Neural cell (in vitro differentiated cells): ENCODE measurements at regions not wholly inside any gene's neighbourhood (a gene's known extent, or its start where the extent isn't known, plus 50 kb on each side); places are given as distances from the start of the nearest gene placed in this dataset.

Source experiments
- H2AFZ ChIP-seq: fragments of 200-600, 300-800 bp; sonication (generic), shearing (Covaris generic); 2 replicates; pipeline ENCODE4 v1.6.0; 2014; ENCODE audit warnings: low read depth, mild to moderate bottlenecking, antibody characterized with exemption, low read length, moderate library complexity
- H3F3A ChIP-seq: fragments of 200-600 bp; shearing (Covaris generic); 2 replicates; pipeline ENCODE4 v1.6.1; 2016; ENCODE audit warnings: mild to moderate bottlenecking, moderate library complexity, mixed read lengths, antibody characterized with exemption, low read length; ENCODE audit not compliant: insufficient read depth, poor library complexity, severe bottlenecking
- H3K27ac ChIP-seq: fragments of 200-600, 300-800 bp; sonication (generic), shearing (Covaris generic); 2 replicates; pipeline ENCODE4 v1.5.1; 2014; ENCODE audit warnings: mild to moderate bottlenecking, low read length, moderate library complexity
- H3K27me3 ChIP-seq: fragments of 300-800, 200-600 bp; sonication (generic), shearing (Covaris generic); 2 replicates; pipeline ENCODE4 v1.6.0; 2014; ENCODE audit warnings: mild to moderate bottlenecking, low read depth, low read length, moderate library complexity; ENCODE audit not compliant: insufficient read depth
- H3K36me3 ChIP-seq: fragments of 300-800, 200-600 bp; sonication (generic), shearing (Covaris generic); 2 replicates; pipeline ENCODE4 v1.5.1; 2014; ENCODE audit warnings: mild to moderate bottlenecking, antibody characterized with exemption, low read length, moderate library complexity; ENCODE audit not compliant: insufficient read depth
- H3K4me2 ChIP-seq: fragments of 300-800, 200-600 bp; sonication (generic), shearing (Covaris generic); 2 replicates; pipeline ENCODE4 v1.6.0; 2014; ENCODE audit warnings: mild to moderate bottlenecking, low read length
- H3K4me3 ChIP-seq: fragments of 300-800, 200-600 bp; sonication (generic), shearing (Covaris generic); 2 replicates; pipeline ENCODE4 v1.5.1; 2014; ENCODE audit warnings: mild to moderate bottlenecking, low read length, moderate library complexity
- H3K79me2 ChIP-seq: fragments of 200-600 bp; shearing (Covaris generic); replicated peaks from 2 replicates; pipeline ENCODE4 v1.6.0; 2014; ENCODE audit warnings: mild to moderate bottlenecking, low read length, moderate library complexity; ENCODE audit not compliant: insufficient read depth
- H3K9ac ChIP-seq: fragments of 300-800, 200-600 bp; sonication (generic), shearing (Covaris generic); 2 replicates; pipeline ENCODE4 v1.6.1; 2016; ENCODE audit warnings: mild to moderate bottlenecking, low read length, mixed read lengths
- H3K9me2 ChIP-seq: fragments of 200-600 bp; shearing (Covaris generic); 2 replicates; pipeline ENCODE4 v1.6.1; 2016; ENCODE audit warnings: mild to moderate bottlenecking, low read length, mixed read lengths; ENCODE audit not compliant: insufficient read depth
- H3K9me3 ChIP-seq: fragments of 200-600, 300-800 bp; sonication (generic), shearing (Covaris generic); 2 replicates; pipeline ENCODE4 v1.6.1; 2016; ENCODE audit warnings: mild to moderate bottlenecking, mixed run types, low read length, moderate library complexity, mixed read lengths
- H4K20me1 ChIP-seq: fragments of 200-600 bp; shearing (Covaris generic); 2 replicates; pipeline ENCODE4 v1.6.1; 2016; ENCODE audit warnings: mild to moderate bottlenecking, mixed run types; ENCODE audit not compliant: insufficient read depth
- EP300 ChIP-seq: fragments of 450-650 bp; conservative IDR thresholded peaks from 2 replicates; pipeline ENCODE4 v1.6.1; 2014; ENCODE audit warnings: antibody characterized with exemption, mild to moderate bottlenecking, moderate library complexity; ENCODE audit not compliant: poor library complexity, severe bottlenecking
- EZH2 ChIP-seq: fragments of 200-600, 300-800 bp; shearing (Covaris generic), sonication (generic); IDR thresholded peaks from 2 replicates; pipeline ENCODE4 v1.6.1; 2014; ENCODE audit warnings: antibody characterized with exemption, low read length, borderline replicate concordance, mild to moderate bottlenecking; ENCODE audit not compliant: insufficient read depth, poor library complexity, severe bottlenecking
- MXI1 ChIP-seq: fragments of 450-650 bp; conservative IDR thresholded peaks from 2 replicates; pipeline ENCODE4 v1.6.1; 2014; ENCODE audit warnings: antibody characterized with exemption, mild to moderate bottlenecking; ENCODE audit not compliant: poor library complexity, severe bottlenecking
- POLR2AphosphoS5 ChIP-seq: IDR thresholded peaks from 2 replicates; pipeline ENCODE4 v1.6.1; 2012
- RAD21 ChIP-seq: fragments of 450-650 bp; conservative IDR thresholded peaks from 2 replicates; pipeline ENCODE4 v1.6.1; 2014; ENCODE audit warnings: antibody characterized with exemption, mild to moderate bottlenecking, moderate library complexity
- REST ChIP-seq: IDR thresholded peaks from 2 replicates; pipeline ENCODE4 v1.6.1; 2012; ENCODE audit warnings: borderline replicate concordance
- SMC3 ChIP-seq: fragments of 450-650 bp; conservative IDR thresholded peaks from 2 replicates; pipeline ENCODE4 v1.6.1; 2014; ENCODE audit warnings: antibody characterized with exemption, mild to moderate bottlenecking, moderate library complexity; ENCODE audit not compliant: poor library complexity
- TAF1 ChIP-seq: IDR thresholded peaks from 2 replicates; pipeline ENCODE4 v1.6.1; 2012; ENCODE audit warnings: low read depth
- TF ChIP-seq, protein P1 (sequence below): fragments of 450-650 bp; IDR thresholded peaks from 2 replicates; pipeline ENCODE4 v1.5.1; 2014; ENCODE audit warnings: antibody characterized with exemption, mild to moderate bottlenecking, moderate library complexity; ENCODE audit not compliant: poor library complexity, severe bottlenecking

DNA sequence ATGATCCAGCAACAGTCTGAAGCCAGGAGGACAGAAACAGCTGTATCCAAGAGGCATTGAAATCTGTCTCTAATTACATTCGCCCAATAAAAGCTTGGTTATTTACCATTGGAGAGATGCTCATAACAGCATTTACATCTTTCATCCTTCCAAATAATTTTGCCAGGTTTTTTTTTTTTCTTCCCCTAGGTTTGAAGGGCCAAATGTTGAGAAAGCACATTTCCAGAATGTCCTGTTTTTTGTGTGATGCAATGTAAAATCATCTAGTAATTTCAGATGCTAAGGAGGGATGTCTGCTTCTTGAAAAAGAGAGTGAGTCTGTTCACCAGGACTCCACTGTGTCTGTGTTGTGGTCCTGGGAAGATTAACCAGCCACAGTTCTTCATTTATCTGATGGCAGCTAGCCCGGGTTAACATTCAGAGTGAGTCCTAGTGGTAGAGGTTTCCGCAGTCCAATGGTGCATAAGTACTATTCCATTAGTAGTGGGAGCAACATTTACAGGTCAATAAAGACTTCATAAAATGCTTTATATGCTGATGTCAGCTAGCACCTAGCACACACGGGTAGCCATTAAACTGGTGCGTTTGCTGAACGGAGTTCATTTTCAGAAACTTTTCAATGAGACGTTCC, 406.8 kb downstream of the STIM2 start:
- no peaks in the 10 kb centered on the region for H3K79me2 ChIP-seq
- H3K27me3 ChIP-seq: no peaks in the 10 kb centered on the region
- TF ChIP-seq EP300: no peak
- no peak for TF ChIP-seq SMC3
- TF ChIP-seq REST: no peak
- no peak for TF ChIP-seq MXI1
- TF ChIP-seq EZH2: no peak
- TF ChIP-seq, protein P1, sequence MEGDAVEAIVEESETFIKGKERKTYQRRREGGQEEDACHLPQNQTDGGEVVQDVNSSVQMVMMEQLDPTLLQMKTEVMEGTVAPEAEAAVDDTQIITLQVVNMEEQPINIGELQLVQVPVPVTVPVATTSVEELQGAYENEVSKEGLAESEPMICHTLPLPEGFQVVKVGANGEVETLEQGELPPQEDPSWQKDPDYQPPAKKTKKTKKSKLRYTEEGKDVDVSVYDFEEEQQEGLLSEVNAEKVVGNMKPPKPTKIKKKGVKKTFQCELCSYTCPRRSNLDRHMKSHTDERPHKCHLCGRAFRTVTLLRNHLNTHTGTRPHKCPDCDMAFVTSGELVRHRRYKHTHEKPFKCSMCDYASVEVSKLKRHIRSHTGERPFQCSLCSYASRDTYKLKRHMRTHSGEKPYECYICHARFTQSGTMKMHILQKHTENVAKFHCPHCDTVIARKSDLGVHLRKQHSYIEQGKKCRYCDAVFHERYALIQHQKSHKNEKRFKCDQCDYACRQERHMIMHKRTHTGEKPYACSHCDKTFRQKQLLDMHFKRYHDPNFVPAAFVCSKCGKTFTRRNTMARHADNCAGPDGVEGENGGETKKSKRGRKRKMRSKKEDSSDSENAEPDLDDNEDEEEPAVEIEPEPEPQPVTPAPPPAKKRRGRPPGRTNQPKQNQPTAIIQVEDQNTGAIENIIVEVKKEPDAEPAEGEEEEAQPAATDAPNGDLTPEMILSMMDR: no peak
- no peak for TF ChIP-seq TAF1
- TF ChIP-seq POLR2AphosphoS5: no peak
- TF ChIP-seq RAD21: no peak
- H3K4me3 ChIP-seq: no peak overlapping the region
- no peaks in the 10 kb centered on the region for H3K9me2 ChIP-seq
- H3F3A ChIP-seq: no peaks in the 10 kb centered on the region
- no peaks in the 10 kb centered on the region for H4K20me1 ChIP-seq
- no peak overlapping the region for H3K4me2 ChIP-seq
- no peak overlapping the region for H3K27ac ChIP-seq
- H3K9ac ChIP-seq: no peak overlapping the region
- H2AFZ ChIP-seq: no peak overlapping the region
- H3K36me3 ChIP-seq: no peaks in the 10 kb centered on the region
- H3K9me3 ChIP-seq: no peaks in the 10 kb centered on the region

GRCh38 chr4:27267970-27268355, 407.3 kb downstream of the STIM2 start:
- TF ChIP-seq RAD21 (no peak), TAF1 (no peak), MXI1 (no peak), EP300 (no peak), REST (no peak), SMC3 (no peak), EZH2 (no peak), POLR2AphosphoS5 (no peak)
- TF ChIP-seq, protein P1: no peak
- Histone ChIP-seq H2AFZ (no peak overlapping the region), H3K9me2 (no peaks in the 10 kb centered on the region), H3K9ac (no peak overlapping the region), H3K9me3 (no peaks in the 10 kb centered on the region), H3F3A (no peaks in the 10 kb centered on the region), H3K36me3 (no peaks in the 10 kb centered on the region), H4K20me1 (no peaks in the 10 kb centered on the region), H3K4me3 (no peak overlapping the region), H3K4me2 (no peak overlapping the region), H3K27me3 (no peaks in the 10 kb centered on the region), H3K27ac (no peak overlapping the region), H3K79me2 (no peaks in the 10 kb centered on the region)
